Keratinocyte (primary cell): ENCODE measurements at regions not wholly inside any gene's neighbourhood (a gene's known extent, or its start where the extent isn't known, plus 50 kb on each side); places are given as distances from the start of the nearest gene placed in this dataset.

Source experiments
- DNase-seq: peaks from one replicate; pipeline ENCODE4 v3.0.0-alpha.2; 2011; ENCODE audit warnings: low read depth, missing footprints, low spot score
- FAIRE-seq: peaks from 2 replicates; lab custom pipeline; 2011; peaks lifted over from hg19 to GRCh38; lab: Jason Lieb, UNC
- H2AFZ ChIP-seq: 2 replicates; pipeline ENCODE4 v1.6.0; 2012; ENCODE audit warnings: low read length, control low read depth, inconsistent platforms; ENCODE audit not compliant: control insufficient read depth
- H3K27ac ChIP-seq: 2 replicates; pipeline ENCODE4 v1.5.1; 2011; ENCODE audit warnings: low read length; ENCODE audit not compliant: control insufficient read depth, insufficient read depth
- H3K27me3 ChIP-seq: 3 replicates; pipeline ENCODE4 v1.6.0; 2011; ENCODE audit warnings: low read length; ENCODE audit not compliant: control insufficient read depth, insufficient read depth; ENCODE audit errors: extremely low read depth
- H3K36me3 ChIP-seq, 2 experiments: 2 replicates in 1 of 2; 3 replicates in 1 of 2; pipeline ENCODE4 v1.5.1; 2011; ENCODE audit warnings: low read length in 2 of 2, mild to moderate bottlenecking in 1 of 2; ENCODE audit not compliant: control insufficient read depth in 2 of 2, insufficient read depth in 2 of 2; ENCODE audit errors: extremely low read depth in 1 of 2
- H3K4me1 ChIP-seq: 3 replicates; pipeline ENCODE4 v1.5.1; 2011; ENCODE audit warnings: low read length; ENCODE audit not compliant: control insufficient read depth, insufficient read depth; ENCODE audit errors: extremely low read depth
- H3K4me2 ChIP-seq: 3 replicates; pipeline ENCODE4 v1.6.0; 2011; ENCODE audit warnings: low read depth, low read length; ENCODE audit not compliant: control insufficient read depth, insufficient read depth; ENCODE audit errors: extremely low read depth
- H3K4me3 ChIP-seq, 3 experiments: fragments of 200-600 bp in 1 of 3; sonication (generic) in 1 of 3; 2 replicates in 2 of 3; 3 replicates in 1 of 3; pipeline ENCODE4 v1.5.1; 2011 to 2016; ENCODE audit warnings: low read length in 3 of 3, mild to moderate bottlenecking in 3 of 3, control low read depth in 2 of 3, inconsistent platforms in 1 of 3, low read depth in 1 of 3, mixed read lengths in 1 of 3, mixed run types in 1 of 3, moderate library complexity in 1 of 3; ENCODE audit not compliant: control insufficient read depth in 2 of 3, insufficient read depth in 2 of 3; ENCODE audit errors: extremely low read depth in 1 of 3
- H3K79me2 ChIP-seq: 2 replicates; pipeline ENCODE4 v1.6.0; 2012; ENCODE audit warnings: low read length; ENCODE audit not compliant: control insufficient read depth, insufficient read depth
- H3K9ac ChIP-seq: 3 replicates; pipeline ENCODE4 v1.6.0; 2011; ENCODE audit warnings: low read length; ENCODE audit not compliant: control insufficient read depth, insufficient read depth; ENCODE audit errors: extremely low read depth
- H3K9me1 ChIP-seq: 3 replicates; pipeline ENCODE4 v1.6.0; 2011; ENCODE audit warnings: low read length; ENCODE audit not compliant: control insufficient read depth, insufficient read depth; ENCODE audit errors: extremely low read depth
- H3K9me3 ChIP-seq: 2 replicates; pipeline ENCODE4 v1.5.1; 2012; ENCODE audit warnings: low read depth, low read length; ENCODE audit not compliant: control insufficient read depth
- H4K20me1 ChIP-seq: 3 replicates; pipeline ENCODE4 v1.6.0; 2011; ENCODE audit warnings: low read length; ENCODE audit not compliant: control insufficient read depth, insufficient read depth; ENCODE audit errors: extremely low read depth
- EZH2 ChIP-seq: IDR thresholded peaks from one replicate; pipeline ENCODE4 v1.6.1; 2012; ENCODE audit warnings: inconsistent platforms, mild to moderate bottlenecking, low read length, moderate library complexity
- dilution Hi-C: fragments of 300-500 bp; cut with MboI; formaldehyde crosslinking; loops from one replicate; pipeline ENCODE4 v1.7.0; 2020; ENCODE audit warnings: low sequenced_read_pairs; ENCODE audit not compliant: extremely low pct_ligation_motif_present
- TF ChIP-seq, protein P1 (sequence below), 3 experiments: IDR thresholded peaks in 1 of 3; conservative IDR thresholded peaks in 1 of 3; optimal IDR thresholded peaks in 1 of 3; 2 replicates in 2 of 3; 3 replicates in 1 of 3; pipeline versions ENCODE3 to v1.5.1; 2011; ENCODE audit warnings: low read length in 3 of 3, mild to moderate bottlenecking in 3 of 3, moderate library complexity in 2 of 3, control low read depth in 1 of 3, inconsistent platforms in 1 of 3; ENCODE audit not compliant: insufficient read depth in 2 of 3; ENCODE audit errors: extremely low read depth in 1 of 3

DNA sequence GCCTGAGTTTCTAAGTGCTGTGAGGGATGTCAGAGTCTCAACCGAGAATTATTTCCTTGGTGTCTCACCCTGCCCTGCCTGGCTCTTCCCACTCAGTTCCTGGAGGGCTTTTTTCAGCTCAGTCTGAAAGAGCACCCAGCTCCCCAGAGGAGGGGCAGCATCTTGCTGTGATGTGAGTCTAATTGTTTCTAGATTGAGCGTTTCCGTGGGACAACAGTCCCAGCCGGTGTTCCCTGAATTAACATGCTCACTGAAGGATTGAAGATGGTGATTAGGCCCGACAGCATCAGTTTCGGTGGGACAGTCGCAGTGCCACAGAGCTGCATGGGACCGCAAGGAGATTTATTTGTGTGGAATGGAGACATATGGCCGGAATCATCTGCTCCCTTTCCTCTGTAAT, 587.6 kb downstream of the DHX35 start:
- DNase-seq (no peak), FAIRE-seq (no peak)
- no peaks in the 10 kb centered on the region for H3K4me1 ChIP-seq
- dilution Hi-C loops = no loop called here
- H3K9me1 ChIP-seq = no peaks in the 10 kb centered on the region
- no peak overlapping the region for H3K4me3 ChIP-seq
- H4K20me1 ChIP-seq = no peaks in the 10 kb centered on the region
- no peak overlapping the region for H2AFZ ChIP-seq
- H3K9ac ChIP-seq = no peak overlapping the region
- H3K9me3 ChIP-seq = no peaks in the 10 kb centered on the region
- H3K79me2 ChIP-seq = no peaks in the 10 kb centered on the region
- no peak overlapping the region for H3K4me2 ChIP-seq
- H3K36me3 ChIP-seq = no peaks in the 10 kb centered on the region
- peaks cover 5% of the 10 kb centered on the region for H3K27me3 ChIP-seq
- TF ChIP-seq, protein P1, sequence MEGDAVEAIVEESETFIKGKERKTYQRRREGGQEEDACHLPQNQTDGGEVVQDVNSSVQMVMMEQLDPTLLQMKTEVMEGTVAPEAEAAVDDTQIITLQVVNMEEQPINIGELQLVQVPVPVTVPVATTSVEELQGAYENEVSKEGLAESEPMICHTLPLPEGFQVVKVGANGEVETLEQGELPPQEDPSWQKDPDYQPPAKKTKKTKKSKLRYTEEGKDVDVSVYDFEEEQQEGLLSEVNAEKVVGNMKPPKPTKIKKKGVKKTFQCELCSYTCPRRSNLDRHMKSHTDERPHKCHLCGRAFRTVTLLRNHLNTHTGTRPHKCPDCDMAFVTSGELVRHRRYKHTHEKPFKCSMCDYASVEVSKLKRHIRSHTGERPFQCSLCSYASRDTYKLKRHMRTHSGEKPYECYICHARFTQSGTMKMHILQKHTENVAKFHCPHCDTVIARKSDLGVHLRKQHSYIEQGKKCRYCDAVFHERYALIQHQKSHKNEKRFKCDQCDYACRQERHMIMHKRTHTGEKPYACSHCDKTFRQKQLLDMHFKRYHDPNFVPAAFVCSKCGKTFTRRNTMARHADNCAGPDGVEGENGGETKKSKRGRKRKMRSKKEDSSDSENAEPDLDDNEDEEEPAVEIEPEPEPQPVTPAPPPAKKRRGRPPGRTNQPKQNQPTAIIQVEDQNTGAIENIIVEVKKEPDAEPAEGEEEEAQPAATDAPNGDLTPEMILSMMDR (optimal IDR thresholded peaks at IDR 0.05 in 1 of 3, IDR thresholded peaks at IDR 0.05 in 1 of 3, conservative IDR thresholded peaks at IDR 0.05 in 1 of 3; ENCODE audit: extremely low read depth in 1 of 3, insufficient read depth in 2 of 3, low read length in 3 of 3) = no peak
- TF ChIP-seq EZH2 = no peak
- H3K27ac ChIP-seq = no peak overlapping the region

DNA sequence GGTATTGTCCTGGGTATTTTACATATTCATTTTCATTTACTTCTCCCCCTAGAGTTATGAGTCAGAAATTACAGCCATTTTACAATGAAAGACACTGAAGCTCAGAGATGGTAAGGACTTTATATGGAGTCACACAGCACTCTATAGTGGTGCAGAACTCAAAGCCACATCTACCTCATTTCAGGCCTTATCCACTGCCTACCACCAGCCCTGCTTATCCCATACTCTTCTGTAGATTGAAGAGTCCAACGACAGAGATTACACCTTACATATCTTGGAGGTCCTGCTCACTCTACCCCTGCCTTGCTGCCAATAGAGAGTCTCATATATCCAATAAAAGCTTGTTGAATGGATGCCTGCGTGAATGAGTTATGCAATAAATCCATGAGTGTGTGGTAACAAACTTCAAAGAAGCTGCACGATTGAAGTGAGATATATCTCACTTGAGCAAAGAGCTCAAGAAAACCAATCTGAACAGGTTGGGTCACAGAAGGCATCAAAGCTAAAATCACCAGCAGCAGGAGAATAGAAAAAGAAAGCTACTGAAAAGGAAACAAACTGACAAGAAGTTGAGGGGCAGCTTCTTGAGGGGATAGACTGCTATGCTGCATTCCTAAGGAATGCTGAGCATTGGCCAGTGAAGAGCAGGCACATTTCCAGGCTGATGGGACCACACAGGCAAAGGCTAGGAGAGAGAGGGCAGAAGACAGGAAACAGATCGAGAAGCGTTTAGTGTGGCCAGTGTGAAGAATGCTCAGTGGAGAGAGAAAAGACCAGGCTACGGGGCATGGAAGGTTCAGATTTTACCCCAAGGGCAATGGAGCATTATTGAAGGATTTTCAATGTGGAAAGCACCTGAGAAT, 585.6 kb downstream of the DHX35 start:
- Histone ChIP-seq H2AFZ (no peak overlapping the region), H3K27me3 (peaks cover 5% of the 10 kb centered on the region), H3K27ac (no peak overlapping the region), H3K4me3 (no peak overlapping the region), H3K79me2 (no peaks in the 10 kb centered on the region), H3K9me1 (no peaks in the 10 kb centered on the region), H3K4me1 (no peaks in the 10 kb centered on the region), H3K9me3 (no peaks in the 10 kb centered on the region), H3K9ac (no peak overlapping the region), H3K36me3 (no peaks in the 10 kb centered on the region), H4K20me1 (no peaks in the 10 kb centered on the region), H3K4me2 (no peak overlapping the region)
- dilution Hi-C loops = no loop called here
- no peak for DNase-seq
- TF ChIP-seq, protein P1 (optimal IDR thresholded peaks at IDR 0.05 in 1 of 3, IDR thresholded peaks at IDR 0.05 in 1 of 3, conservative IDR thresholded peaks at IDR 0.05 in 1 of 3; ENCODE audit: extremely low read depth in 1 of 3, insufficient read depth in 2 of 3, low read length in 3 of 3) = no peak
- TF ChIP-seq EZH2 = no peak
- FAIRE-seq = no peak
